Type B pancreatic cell (in vitro differentiated cells): ENCODE measurements at regions not wholly inside any gene's neighbourhood (a gene's known extent, or its start where the extent isn't known, plus 50 kb on each side); places are given as distances from the start of the nearest gene placed in this dataset.

Experiments used
- DNase-seq: peaks from one replicate; pipeline ENCODE4 v3.0.0; 2021; ENCODE audit warnings: mixed read lengths; ENCODE audit not compliant: unreplicated experiment; ENCODE audit errors: extremely low spot score
- H3K27ac Mint-ChIP-seq: 2 replicates; pipeline ENCODE4 v1.8.0; 2021; ENCODE audit warnings: mild to moderate bottlenecking, mixed read lengths
- H3K27me3 Mint-ChIP-seq: 2 replicates; pipeline ENCODE4 v1.8.0; 2021; ENCODE audit warnings: mixed read lengths
- H3K36me3 Mint-ChIP-seq: 2 replicates; pipeline ENCODE4 v1.8.0; 2021; ENCODE audit warnings: mixed read lengths
- H3K4me1 Mint-ChIP-seq: one replicate; pipeline ENCODE4 v1.8.0; 2021; ENCODE audit warnings: mixed read lengths; ENCODE audit not compliant: unreplicated experiment
- H3K4me3 Mint-ChIP-seq: 2 replicates; pipeline ENCODE4 v1.8.0; 2021; ENCODE audit warnings: mild to moderate bottlenecking, mixed read lengths
- H3K9me3 Mint-ChIP-seq: 2 replicates; pipeline ENCODE4 v1.8.0; 2021; ENCODE audit warnings: mixed read lengths
- CTCF ChIP-seq: fragments of 200-600 bp; sonication (generic); conservative IDR thresholded peaks from 2 replicates; pipeline ENCODE4 v1.5.0; 2021; ENCODE audit warnings: antibody characterized with exemption, mild to moderate bottlenecking

DNA sequence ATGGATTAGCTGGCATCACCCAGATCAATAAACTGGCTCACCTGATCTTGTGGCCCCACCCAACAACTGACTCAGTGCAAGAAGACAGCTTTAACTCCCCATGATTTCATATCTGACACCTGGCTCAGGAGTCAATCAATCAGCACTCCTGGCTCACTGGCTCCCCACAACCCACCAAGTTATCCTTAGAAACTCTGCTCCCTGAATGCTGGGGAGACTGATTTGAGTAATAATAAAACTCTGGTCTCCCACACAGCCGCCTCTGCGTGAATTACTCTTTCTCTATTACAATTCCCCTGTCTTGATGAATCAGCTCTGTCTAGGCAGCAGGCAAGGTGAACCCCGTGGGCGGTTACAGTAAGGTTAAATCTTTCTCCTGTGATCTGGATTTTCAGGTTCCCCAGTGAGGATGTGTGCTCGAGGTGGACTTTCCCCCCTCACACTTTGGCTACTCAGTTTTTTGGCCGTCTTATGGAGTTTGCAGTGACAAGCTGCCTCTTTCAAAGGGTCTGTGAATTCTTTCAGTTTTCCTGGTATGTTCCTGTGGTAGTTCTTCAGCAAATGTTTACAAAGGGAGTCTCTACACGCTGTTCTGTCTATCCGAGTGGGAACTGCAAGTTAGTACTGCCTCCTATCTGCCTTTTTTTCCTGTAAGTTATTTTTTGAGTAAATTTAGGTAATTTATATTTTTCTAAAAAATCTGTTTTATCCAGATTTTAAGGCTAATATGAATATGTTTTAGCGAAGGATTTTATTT, 500.2 kb upstream of the NUDT12 start:
- peak overlapping the region; percentile 91 for H3K27ac Mint-ChIP-seq
- no peaks in the 10 kb centered on the region for H3K36me3 Mint-ChIP-seq
- peaks cover 8% of the 10 kb centered on the region for H3K4me1 Mint-ChIP-seq
- no peaks in the 10 kb centered on the region for H3K9me3 Mint-ChIP-seq
- peaks cover 4% of the 10 kb centered on the region for H3K27me3 Mint-ChIP-seq
- TF ChIP-seq CTCF, result no peak
- H3K4me3 Mint-ChIP-seq, result peak overlapping the region; percentile 80
- no peak for DNase-seq

DNA sequence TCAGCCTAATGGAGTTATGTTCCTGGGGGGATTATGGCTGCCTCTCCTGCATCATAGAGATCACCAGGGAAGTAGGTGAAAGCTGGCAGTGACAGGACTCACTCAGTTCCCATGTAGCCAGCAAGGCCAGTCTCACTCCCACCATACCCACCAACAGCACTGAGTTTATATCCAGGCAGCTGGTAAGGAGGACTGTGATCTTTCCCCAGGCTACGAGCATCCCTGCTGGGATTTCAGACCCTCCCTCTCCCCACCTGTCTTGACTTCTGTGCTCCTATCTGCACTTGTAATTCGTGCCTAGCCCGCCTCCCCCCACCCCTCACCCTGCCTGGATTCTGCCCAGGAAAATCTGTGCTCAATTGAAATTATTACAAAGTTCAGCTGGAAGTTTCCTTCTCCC, 499.1 kb upstream of the NUDT12 start:
- H3K27me3 Mint-ChIP-seq, result peaks cover 4% of the 10 kb centered on the region
- no peaks in the 10 kb centered on the region for H3K36me3 Mint-ChIP-seq
- no peak for TF ChIP-seq CTCF
- peak overlapping the region; percentile 91 for H3K27ac Mint-ChIP-seq
- H3K9me3 Mint-ChIP-seq, result no peaks in the 10 kb centered on the region
- no peak overlapping the region for H3K4me3 Mint-ChIP-seq
- H3K4me1 Mint-ChIP-seq, result peaks cover 8% of the 10 kb centered on the region
- no peak for DNase-seq

DNA sequence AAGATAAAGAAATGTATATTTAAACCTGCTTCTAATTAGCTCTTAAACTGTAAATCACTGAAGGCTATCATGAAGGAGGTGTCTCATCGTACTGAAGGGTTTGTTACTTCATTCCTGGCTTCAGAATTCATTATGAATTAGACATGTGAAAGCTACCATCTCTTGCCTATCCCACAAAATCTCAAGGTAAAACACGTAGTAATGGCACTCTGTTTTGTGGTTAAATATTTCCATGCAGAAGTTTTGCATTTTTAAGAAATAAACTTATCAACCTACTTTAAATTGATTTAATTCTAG, 490.7 kb upstream of the NUDT12 start:
- no peaks in the 10 kb centered on the region for H3K27me3 Mint-ChIP-seq
- H3K4me3 Mint-ChIP-seq, result no peak overlapping the region
- H3K4me1 Mint-ChIP-seq, result peaks cover 7% of the 10 kb centered on the region
- no peak for DNase-seq
- H3K36me3 Mint-ChIP-seq, result no peaks in the 10 kb centered on the region
- no peak for TF ChIP-seq CTCF
- no peak overlapping the region for H3K27ac Mint-ChIP-seq
- peaks cover 5% of the 10 kb centered on the region for H3K9me3 Mint-ChIP-seq

DNA sequence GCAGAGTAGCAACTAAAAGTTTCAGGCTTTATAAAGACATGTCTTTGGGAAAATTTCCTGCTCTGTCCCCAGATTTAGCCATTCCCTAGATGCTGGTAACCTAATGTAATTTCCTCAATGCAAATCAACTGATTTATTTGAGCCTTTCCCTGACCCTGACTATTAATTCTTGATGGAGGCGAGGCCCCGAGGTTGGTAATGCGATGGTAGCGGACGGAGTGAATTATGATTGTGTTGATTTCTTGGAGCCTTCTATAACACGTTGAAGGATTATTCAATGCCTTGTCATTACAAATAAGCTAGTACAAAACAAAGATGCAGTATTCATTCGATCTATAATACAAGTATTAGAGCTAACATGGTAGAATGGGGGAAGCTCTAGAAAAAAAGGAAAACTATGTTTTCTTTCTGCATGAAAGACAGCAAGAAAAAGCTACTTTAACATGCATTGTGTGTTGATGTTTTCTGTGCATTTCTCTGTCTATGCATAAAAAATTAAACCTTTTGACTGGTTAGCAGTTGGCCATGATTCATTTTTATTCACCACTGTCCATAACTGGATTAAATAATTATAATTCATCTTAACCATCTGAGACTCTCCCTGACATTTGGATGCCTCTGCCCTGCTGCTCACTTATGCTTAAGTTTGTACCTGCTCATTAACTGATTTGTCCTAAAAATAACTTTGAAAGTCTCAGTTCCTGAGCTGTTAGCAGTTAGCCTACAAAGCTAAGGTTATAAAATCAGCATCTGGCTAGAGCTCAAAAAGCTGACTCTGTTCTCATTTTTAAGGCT, 490.2 kb upstream of the NUDT12 start:
- H3K27me3 Mint-ChIP-seq, result no peaks in the 10 kb centered on the region
- no peak overlapping the region for H3K4me3 Mint-ChIP-seq
- peaks cover 5% of the 10 kb centered on the region for H3K9me3 Mint-ChIP-seq

GRCh38 chr5:104050436-104050835, 487.8 kb upstream of the NUDT12 start:
- no peaks in the 10 kb centered on the region for H3K36me3 Mint-ChIP-seq
- DNase-seq, result no peak
- H3K27me3 Mint-ChIP-seq, result no peaks in the 10 kb centered on the region
- no peak overlapping the region for H3K27ac Mint-ChIP-seq
- no peak for TF ChIP-seq CTCF
- peaks cover 11% of the 10 kb centered on the region for H3K4me1 Mint-ChIP-seq
- peaks cover 5% of the 10 kb centered on the region for H3K9me3 Mint-ChIP-seq
- H3K4me3 Mint-ChIP-seq, result no peak overlapping the region

More for the DNA sequence above, 490.2 kb upstream of the NUDT12 start:
- TF ChIP-seq CTCF, result no peak
- no peak for DNase-seq
- Mint-ChIP-seq H3K27ac (no peak overlapping the region), H3K36me3 (no peaks in the 10 kb centered on the region), H3K4me1 (peaks cover 10% of the 10 kb centered on the region)
